PC-9 (cell line): ENCODE measurements at regions not wholly inside any gene's neighbourhood (a gene's known extent, or its start where the extent isn't known, plus 50 kb on each side); places are given as distances from the start of the nearest gene placed in this dataset.

Experiments
- EZH2 ChIP-seq: fragments of 200-600 bp; sonication (generic); IDR thresholded peaks from 2 replicates; pipeline ENCODE4 v1.8.0; 2017; ENCODE audit warnings: antibody characterized with exemption, low read depth
- TF ChIP-seq, protein P1 (sequence below): fragments of 200-600 bp; sonication (generic); conservative IDR thresholded peaks from 2 replicates; pipeline ENCODE4 v1.6.1; 2017; ENCODE audit warnings: mixed run types, antibody characterized with exemption, mild to moderate bottlenecking, moderate library complexity

DNA sequence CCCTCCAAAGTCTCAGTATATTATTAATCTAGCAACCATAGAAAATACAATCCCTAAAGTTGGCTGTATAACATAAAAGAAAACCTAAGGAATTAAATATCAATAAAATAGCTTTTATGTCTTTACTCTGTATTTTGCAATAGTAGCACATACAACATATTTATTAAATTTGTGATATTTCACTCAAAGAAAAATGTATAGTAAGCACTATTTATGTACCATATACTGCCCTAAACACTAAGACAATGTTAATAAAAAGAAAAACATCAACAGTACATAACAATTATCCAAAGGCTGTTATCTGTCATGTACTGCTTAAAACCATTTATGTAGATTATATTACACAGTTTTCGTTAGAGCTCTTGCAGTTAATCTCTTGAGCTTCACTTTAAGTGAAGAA lies 834.5 kb upstream of the INTU start:
- TF ChIP-seq, protein P1, sequence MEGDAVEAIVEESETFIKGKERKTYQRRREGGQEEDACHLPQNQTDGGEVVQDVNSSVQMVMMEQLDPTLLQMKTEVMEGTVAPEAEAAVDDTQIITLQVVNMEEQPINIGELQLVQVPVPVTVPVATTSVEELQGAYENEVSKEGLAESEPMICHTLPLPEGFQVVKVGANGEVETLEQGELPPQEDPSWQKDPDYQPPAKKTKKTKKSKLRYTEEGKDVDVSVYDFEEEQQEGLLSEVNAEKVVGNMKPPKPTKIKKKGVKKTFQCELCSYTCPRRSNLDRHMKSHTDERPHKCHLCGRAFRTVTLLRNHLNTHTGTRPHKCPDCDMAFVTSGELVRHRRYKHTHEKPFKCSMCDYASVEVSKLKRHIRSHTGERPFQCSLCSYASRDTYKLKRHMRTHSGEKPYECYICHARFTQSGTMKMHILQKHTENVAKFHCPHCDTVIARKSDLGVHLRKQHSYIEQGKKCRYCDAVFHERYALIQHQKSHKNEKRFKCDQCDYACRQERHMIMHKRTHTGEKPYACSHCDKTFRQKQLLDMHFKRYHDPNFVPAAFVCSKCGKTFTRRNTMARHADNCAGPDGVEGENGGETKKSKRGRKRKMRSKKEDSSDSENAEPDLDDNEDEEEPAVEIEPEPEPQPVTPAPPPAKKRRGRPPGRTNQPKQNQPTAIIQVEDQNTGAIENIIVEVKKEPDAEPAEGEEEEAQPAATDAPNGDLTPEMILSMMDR, result no peak
- no peak for TF ChIP-seq EZH2
